ENCODE measurements at regions not wholly inside any gene's neighbourhood (a gene's known extent, or its start where the extent isn't known, plus 50 kb on each side); places are given as distances from the start of the nearest gene placed in this dataset.

DNA sequence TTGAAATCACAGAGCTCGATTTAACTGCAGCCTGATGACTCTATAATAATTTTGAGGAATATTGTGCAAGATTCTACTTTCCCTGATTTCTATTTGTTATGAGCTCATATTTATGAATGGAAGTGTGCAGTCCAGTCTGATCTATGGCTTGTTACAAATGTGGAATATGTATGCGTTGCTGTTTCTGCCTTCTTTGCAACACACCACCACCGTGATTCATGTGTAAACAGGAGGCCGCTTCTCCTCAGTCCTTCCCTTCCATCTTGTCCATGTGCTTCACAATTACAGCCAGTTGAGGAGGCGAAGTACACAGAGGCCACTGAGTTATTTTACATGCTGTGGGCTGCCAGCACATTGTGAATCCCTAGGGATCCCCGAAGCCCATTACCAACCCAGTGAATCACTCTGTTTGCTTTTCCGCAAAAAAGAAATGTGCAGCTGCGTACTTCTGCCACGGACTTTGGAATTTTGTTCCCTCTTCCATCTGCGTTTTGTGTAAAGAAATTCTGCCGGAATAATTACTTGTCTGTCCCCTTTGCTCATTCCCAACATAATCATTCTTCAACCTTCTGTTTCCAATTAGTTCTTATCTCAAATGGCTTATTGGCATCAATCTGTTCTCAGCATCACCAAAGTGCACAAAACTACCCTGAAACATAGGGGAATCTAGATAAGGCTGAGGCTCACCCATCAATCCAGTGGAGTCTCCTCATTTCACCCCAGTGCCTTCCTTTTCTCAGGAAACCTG is 551.6 kb upstream of the CITED2 start:
- Histone ChIP-seq H4K20me1 (ENCODE audit: insufficient read depth, low read length) (no peaks in the 10 kb centered on the region), H3K9ac (ENCODE audit: low read length) (no peak overlapping the region), H3K36me3 (replicated peaks; ENCODE audit: insufficient read depth, low read length) (no peaks in the 10 kb centered on the region), H3K4me3 (ENCODE audit: low read length) (no peak overlapping the region), H3K27me3 (replicated peaks; ENCODE audit: insufficient read depth, low read length) (no peaks in the 10 kb centered on the region), H3K4me1 (ENCODE audit: low read length) (no peaks in the 10 kb centered on the region), H3K9me2 (replicated peaks; ENCODE audit: insufficient read depth, low read length) (no peaks in the 10 kb centered on the region), H3K27ac (ENCODE audit: low read length) (no peak overlapping the region), H3K79me2 (ENCODE audit: low read length) (no peaks in the 10 kb centered on the region), H3F3A (ENCODE audit: insufficient read depth, low read length) (no peaks in the 10 kb centered on the region), H3K9me3 (replicated peaks; ENCODE audit: insufficient read depth, low read length) (no peaks in the 10 kb centered on the region), H3K4me2 (ENCODE audit: low read depth, low read length) (no peak overlapping the region), H2AFZ (ENCODE audit: low read length) (no peak overlapping the region)
- TF ChIP-seq EZH2 (optimal IDR thresholded peaks at IDR 0.05; ENCODE audit: low read depth, low read length) (no peak), EZH2phosphoT487 (IDR thresholded peaks at IDR 0.05; ENCODE audit: low read length) (no peak)
- TF ChIP-seq, protein P1, sequence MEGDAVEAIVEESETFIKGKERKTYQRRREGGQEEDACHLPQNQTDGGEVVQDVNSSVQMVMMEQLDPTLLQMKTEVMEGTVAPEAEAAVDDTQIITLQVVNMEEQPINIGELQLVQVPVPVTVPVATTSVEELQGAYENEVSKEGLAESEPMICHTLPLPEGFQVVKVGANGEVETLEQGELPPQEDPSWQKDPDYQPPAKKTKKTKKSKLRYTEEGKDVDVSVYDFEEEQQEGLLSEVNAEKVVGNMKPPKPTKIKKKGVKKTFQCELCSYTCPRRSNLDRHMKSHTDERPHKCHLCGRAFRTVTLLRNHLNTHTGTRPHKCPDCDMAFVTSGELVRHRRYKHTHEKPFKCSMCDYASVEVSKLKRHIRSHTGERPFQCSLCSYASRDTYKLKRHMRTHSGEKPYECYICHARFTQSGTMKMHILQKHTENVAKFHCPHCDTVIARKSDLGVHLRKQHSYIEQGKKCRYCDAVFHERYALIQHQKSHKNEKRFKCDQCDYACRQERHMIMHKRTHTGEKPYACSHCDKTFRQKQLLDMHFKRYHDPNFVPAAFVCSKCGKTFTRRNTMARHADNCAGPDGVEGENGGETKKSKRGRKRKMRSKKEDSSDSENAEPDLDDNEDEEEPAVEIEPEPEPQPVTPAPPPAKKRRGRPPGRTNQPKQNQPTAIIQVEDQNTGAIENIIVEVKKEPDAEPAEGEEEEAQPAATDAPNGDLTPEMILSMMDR (IDR thresholded peaks at IDR 0.05; ENCODE audit: low read length), result no peak
- DNase-seq, result no peak

DNA sequence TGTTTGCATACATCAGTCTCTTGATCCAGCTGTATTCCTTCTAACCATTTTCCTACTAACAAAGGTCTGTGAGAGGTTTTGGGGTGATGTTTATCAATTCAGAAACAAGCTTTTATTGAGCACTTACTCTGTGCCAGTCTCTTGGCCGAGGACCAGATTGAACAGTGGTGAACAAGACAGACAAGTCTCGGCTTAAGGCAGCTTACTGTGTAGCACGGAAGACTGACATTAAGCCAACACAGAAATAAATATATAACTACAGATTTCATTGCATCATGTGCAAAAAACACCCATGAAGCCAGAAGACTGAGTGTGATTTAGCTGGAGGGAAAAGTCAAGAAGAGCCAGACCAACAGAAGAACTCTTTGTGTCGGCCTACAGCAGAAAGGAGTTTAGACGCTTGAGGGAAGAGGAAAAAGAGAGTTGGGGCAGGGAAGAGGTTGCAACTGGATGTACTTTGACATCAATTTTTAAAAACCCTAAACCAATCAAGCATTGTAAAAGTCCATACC is 549.6 kb upstream of the CITED2 start:
- TF ChIP-seq EZH2 (optimal IDR thresholded peaks at IDR 0.05; ENCODE audit: low read depth, low read length) (no peak), EZH2phosphoT487 (IDR thresholded peaks at IDR 0.05; ENCODE audit: low read length) (no peak)
- TF ChIP-seq, protein P1 (IDR thresholded peaks at IDR 0.05; ENCODE audit: low read length), result no peak
- H3K9me3 ChIP-seq (replicated peaks; ENCODE audit: insufficient read depth, low read length), result no peaks in the 10 kb centered on the region
- no peaks in the 10 kb centered on the region for H3K36me3 ChIP-seq (replicated peaks; ENCODE audit: insufficient read depth, low read length)
- H2AFZ ChIP-seq (ENCODE audit: low read length), result no peak overlapping the region
- no peaks in the 10 kb centered on the region for H3F3A ChIP-seq (ENCODE audit: insufficient read depth, low read length)
- DNase-seq, result no peak
- H3K4me2 ChIP-seq (ENCODE audit: low read depth, low read length), result no peak overlapping the region
- no peak overlapping the region for H3K4me3 ChIP-seq (ENCODE audit: low read length)
- H4K20me1 ChIP-seq (ENCODE audit: insufficient read depth, low read length), result no peaks in the 10 kb centered on the region
- no peaks in the 10 kb centered on the region for H3K79me2 ChIP-seq (ENCODE audit: low read length)
- no peak overlapping the region for H3K9ac ChIP-seq (ENCODE audit: low read length)
- no peak overlapping the region for H3K27ac ChIP-seq (ENCODE audit: low read length)
- H3K9me2 ChIP-seq (replicated peaks; ENCODE audit: insufficient read depth, low read length), result no peaks in the 10 kb centered on the region
- H3K27me3 ChIP-seq (replicated peaks; ENCODE audit: insufficient read depth, low read length), result no peaks in the 10 kb centered on the region
- H3K4me1 ChIP-seq (ENCODE audit: low read length), result no peaks in the 10 kb centered on the region

DNA sequence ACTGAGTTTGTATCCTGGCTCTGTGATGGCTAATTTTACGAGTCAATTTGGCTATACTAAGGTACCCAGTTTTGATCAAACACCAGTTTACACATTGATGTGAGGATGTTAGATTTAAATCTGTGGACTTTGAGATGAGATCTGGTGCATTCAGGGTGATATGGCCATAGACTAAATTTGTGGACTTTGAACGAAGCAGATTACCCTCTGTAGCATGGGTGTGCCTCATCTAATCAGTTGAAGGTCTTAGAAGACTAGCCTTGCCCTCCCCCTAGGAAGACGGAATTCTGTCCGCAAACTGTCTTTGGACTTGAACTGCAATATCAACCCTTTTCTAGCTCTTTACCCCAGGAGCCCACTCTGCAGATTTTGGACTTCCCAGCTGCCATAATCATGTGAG is 547.8 kb upstream of the CITED2 start:
- Histone ChIP-seq H3K4me2 (ENCODE audit: low read depth, low read length) (no peak overlapping the region), H3K9me2 (replicated peaks; ENCODE audit: insufficient read depth, low read length) (no peaks in the 10 kb centered on the region), H2AFZ (ENCODE audit: low read length) (no peak overlapping the region), H3K27me3 (replicated peaks; ENCODE audit: insufficient read depth, low read length) (no peaks in the 10 kb centered on the region), H3K4me1 (ENCODE audit: low read length) (no peaks in the 10 kb centered on the region), H3K9ac (ENCODE audit: low read length) (no peak overlapping the region), H4K20me1 (ENCODE audit: insufficient read depth, low read length) (no peaks in the 10 kb centered on the region), H3K79me2 (ENCODE audit: low read length) (no peaks in the 10 kb centered on the region), H3F3A (ENCODE audit: insufficient read depth, low read length) (no peaks in the 10 kb centered on the region), H3K9me3 (replicated peaks; ENCODE audit: insufficient read depth, low read length) (no peaks in the 10 kb centered on the region), H3K4me3 (ENCODE audit: low read length) (no peak overlapping the region), H3K36me3 (replicated peaks; ENCODE audit: insufficient read depth, low read length) (no peaks in the 10 kb centered on the region), H3K27ac (ENCODE audit: low read length) (no peak overlapping the region)
- TF ChIP-seq, protein P1 (IDR thresholded peaks at IDR 0.05; ENCODE audit: low read length), result no peak
- TF ChIP-seq EZH2 (optimal IDR thresholded peaks at IDR 0.05; ENCODE audit: low read depth, low read length) (no peak), EZH2phosphoT487 (IDR thresholded peaks at IDR 0.05; ENCODE audit: low read length) (no peak)
- no peak for DNase-seq
